GM18873 (cell line): ENCODE measurements at regions not wholly inside any gene's neighbourhood (a gene's known extent, or its start where the extent isn't known, plus 50 kb on each side); places are given as distances from the start of the nearest gene placed in this dataset.
"Not testable (repeated sequence)": the region's sequence is repeated elsewhere in the genome, so short reads cannot be mapped to it uniquely, and the experiment has no call there.

Experiments
- ATAC-seq: cut with Tn5 transposase; IDR thresholded peaks from one replicate; pipeline ENCODE4 v1.9.1; 2021; ENCODE audit warnings: mild to moderate bottlenecking, moderate library complexity, moderate number of reproducible peaks; ENCODE audit not compliant: unreplicated experiment, low FRiP score

GRCh38 chr13:60214213-60215055 is 50.7 kb upstream of the DIAPH3 start:
- no peak for ATAC-seq

DNA sequence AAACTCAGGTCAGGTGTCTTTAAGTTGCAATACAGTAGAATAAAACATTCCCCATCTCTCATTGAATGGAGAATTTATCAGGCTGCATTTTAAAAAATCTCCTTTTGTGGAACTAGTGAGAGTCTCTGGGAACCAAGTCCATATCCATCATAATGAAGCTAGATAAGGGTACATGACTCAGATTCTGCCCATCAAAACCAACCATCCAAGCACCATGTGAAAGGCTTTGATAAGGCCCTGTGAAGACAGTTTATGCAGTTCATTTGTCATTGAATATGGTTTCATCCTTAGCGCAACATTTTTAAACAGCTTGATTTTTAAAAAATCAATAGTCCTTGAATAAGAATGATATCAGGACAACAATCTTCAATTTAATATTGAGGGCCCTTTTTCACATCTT is 56.3 kb upstream of the DIAPH3 start:
- no peak for ATAC-seq

DNA sequence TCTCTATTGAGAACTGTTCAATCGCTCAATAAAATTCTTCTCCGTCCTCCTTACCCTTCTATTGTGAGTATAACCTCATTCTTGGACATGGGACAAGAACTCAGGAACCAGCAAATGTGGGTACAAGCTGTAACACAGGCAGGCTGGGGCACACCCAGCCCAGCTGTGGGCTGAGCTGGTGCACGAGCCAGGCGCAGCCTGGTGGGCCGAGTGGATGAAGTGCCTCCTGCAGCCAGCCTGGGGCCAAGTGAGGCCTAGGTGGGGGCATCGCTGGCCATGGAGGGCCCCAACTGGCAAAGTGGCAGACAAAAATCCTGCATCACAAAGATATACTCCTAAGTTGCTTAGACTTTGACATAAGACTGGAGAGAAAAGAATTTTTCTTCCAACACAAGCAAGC is 57.9 kb upstream of the DIAPH3 start:
- ATAC-seq: no peak

DNA sequence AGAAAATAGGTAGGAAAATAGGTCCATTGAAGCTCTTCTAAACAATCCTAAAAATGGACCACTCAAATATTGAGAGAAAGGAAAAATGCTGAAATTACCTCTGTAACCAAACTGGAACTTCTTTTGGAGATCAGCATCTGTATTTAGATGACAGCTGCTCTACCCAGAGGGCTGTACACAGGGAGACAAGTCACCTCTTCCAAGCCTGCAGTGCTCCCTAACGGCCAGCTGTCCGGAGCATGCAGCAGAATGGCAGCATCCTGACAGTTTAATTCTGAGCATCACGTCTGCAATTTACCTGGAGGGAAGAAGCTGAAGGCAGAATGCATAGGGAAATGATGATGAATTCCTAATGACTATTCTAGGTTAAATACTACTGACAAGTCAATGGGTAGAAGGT is 62.8 kb upstream of the DIAPH3 start:
- no peak for ATAC-seq

- ATAC-seq: no peak
Observed at GRCh38 chr13:60227158-60227557, 63.4 kb upstream of the DIAPH3 start.

DNA sequence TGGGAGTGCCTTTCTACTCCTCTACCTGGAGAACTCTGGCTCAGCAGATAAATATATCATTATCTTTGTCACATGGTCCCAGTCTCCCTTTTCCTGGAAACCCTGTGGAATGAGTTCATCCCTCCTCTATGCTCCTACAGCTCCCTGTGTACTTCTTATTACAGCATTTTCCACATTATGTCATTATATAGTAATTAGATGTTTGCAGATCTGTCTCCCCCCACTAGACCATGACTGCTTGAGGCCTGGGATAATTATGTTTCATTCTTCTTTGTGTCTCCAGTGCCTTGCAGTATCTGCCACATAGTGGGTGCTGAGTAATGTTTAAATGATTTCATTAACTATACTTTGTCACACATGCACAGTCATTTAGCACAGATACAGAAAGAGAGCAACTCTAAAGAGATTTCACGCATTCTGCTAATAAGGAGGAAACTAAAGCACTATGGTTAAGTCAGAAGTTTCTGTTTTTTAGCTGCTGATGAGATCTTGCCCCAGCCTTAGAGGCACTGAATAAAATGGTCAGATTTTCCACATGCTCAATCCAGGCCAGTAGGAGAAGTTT is 66.1 kb upstream of the DIAPH3 start:
- no peak for ATAC-seq

GRCh38 chr13:60230593-60230992 is 66.9 kb upstream of the DIAPH3 start:
- peak; percentile 55 for ATAC-seq

DNA sequence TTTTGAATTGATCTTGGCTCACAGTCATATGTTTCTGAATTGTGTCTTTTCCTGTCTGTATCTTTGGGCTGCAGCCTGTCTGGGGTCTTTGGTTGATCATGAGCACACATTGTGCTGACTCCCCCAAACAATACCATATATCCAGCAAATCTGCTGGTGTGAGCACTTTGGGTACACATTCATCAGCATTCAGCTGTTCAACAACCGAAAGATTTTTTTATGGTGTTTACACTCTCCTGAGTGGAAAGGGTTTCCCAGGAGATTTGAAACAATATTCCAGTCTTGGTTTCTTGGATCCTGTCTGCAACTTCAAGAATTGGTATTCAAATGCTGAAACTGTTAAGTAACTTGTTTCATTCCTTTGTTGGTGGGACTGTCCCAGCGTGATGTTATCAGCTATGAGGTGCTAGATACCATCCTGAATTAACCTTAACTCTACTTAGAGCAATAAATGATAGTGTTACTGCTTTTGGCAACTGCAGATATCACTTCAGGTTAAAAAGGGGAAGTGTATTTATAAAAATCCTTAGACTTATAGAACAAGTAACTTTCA is 78.4 kb upstream of the DIAPH3 start:
- ATAC-seq: no peak

- no peak for ATAC-seq
Observed at GRCh38 chr13:60244381-60244780, 80.7 kb upstream of the DIAPH3 start.

DNA sequence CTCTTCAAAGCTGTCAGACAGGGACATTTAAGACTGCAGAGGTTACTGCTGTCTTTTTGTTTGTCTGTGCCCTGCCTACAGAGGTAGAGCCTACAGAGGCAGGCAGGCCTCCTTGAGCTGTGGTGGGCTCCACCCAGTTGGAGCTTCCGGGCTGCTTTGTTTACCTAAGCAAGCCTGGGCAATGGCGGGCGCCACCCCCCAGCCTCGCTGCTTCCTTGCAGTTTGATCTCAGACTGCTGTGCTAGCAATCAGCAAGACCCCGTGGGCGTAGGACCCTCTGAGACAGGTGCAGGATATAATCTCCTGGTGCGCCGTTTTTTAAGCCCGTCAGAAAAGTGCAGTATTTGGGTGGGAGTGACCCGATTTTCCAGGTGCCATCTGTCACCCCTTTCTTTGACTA is 87.7 kb upstream of the DIAPH3 start:
- ATAC-seq: not testable (repeated sequence)

GRCh38 chr13:60258349-60258748 is 94.6 kb upstream of the DIAPH3 start:
- ATAC-seq: no peak

DNA sequence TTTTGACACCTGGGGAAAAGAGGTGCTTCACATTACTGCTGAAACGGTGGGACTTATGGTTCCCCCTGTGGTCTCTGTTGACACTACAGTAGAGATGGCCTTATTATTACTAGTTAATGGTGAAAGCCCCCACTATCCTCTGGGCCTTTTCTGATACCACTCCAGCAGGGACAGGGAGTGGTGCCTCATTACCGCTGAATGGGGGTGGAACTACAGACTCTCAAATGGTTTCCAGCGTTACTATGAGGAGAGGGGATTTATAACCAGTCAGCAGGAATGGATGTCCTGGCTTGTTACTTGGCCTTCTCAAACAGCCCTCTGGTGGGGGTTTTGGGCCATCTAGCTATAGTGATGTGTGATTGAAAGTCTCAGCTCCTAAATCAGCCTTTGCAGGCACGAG is 96.7 kb upstream of the DIAPH3 start:
- ATAC-seq: no peak

DNA sequence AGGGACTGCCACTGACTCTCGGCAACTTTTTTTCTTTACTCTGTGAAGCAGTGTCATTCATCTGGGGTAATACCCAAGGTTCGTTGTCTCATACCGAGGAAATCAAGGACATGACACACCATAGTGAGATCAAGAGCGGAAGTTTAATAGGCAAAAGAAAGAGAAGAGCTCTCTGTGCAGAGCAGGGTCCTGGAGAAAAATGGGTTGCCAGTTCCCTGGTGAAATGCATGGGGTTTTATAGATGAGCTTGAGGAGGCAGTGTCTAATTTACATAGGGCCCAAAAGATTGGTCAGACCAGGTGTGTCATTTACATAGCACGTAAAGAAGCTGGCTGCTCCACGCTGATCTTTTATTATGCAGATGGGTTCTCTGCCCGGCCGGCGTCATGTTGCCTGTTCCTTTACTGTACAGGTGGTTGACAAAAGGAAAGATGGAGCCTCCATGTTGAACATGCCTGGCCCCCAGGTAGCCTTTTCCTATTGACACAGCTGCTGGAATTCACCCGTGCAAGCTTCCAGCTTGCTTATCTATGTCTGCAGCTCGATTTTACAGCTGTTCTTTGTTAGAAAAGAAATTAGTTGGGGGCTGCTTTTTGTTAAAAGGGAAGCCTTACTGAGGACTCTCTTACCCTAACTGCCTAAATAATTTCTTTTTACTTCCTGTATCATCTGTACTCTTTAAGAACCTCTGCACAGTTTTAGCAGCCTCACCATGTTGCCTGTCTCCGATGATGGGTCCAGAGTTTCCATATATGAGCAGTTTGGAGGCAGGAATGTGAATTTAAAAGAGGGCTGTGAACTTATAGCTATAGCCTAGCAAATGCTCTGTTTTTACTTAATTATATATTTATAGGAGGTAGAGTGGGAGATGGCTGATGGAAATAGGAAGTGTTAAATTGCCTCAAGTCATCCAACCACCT is 98.0 kb upstream of the DIAPH3 start:
- ATAC-seq: no peak

GRCh38 chr13:60265566-60265965 is 101.8 kb upstream of the DIAPH3 start:
- ATAC-seq: no peak

DNA sequence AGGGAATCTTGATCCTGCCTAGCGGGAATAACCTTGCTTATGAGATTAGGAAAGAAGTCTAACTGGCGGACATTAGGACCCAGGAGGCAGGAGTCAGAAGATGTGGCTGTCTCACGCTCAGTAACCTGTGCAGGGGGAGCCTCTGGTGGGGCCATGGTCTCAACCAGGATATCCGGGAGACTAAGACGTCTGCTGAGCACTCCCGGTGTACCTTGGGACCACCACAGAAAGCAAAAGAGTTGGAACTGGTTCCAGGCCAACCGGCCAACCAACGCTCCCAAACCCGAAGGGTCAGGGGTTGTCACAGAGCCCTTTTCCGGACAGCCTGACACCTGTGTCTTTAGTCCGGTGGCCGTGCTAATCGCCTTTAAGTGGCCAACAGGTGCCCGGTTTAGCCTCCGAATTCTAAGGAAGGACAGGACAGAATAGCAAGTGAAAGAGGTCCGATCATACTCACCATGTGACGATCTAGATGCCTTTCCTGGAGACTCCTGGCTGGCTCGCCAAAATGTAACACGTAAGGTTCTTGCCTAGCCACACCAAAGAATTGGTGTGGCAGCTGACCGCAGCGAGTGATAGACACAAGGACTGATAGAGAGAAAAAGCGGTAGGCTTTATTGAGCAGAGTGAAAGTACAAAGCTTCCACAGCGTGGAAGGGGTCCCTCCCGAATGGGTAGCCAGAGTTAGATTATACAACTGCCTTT is 103.9 kb upstream of the DIAPH3 start:
- no peak for ATAC-seq

DNA sequence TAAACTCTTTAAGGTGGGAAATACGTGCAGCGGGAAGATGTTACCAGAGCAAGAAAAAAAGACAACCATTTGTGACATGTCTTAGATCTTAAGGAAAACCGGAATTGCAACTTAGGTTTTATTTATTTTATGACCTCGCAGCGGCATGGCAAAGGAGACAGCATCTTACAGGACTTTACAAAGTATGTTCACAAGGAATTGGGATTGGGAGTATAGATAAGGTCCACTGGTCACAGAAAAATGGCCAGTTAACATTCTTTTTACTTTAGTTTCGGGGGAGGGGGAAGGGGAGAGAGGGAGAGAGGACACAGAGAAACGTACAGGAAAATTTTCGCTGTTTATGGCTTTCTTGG is 104.5 kb upstream of the DIAPH3 start:
- no peak for ATAC-seq

GRCh38 chr13:60273971-60274527 is 110.3 kb upstream of the DIAPH3 start:
- no peak for ATAC-seq

DNA sequence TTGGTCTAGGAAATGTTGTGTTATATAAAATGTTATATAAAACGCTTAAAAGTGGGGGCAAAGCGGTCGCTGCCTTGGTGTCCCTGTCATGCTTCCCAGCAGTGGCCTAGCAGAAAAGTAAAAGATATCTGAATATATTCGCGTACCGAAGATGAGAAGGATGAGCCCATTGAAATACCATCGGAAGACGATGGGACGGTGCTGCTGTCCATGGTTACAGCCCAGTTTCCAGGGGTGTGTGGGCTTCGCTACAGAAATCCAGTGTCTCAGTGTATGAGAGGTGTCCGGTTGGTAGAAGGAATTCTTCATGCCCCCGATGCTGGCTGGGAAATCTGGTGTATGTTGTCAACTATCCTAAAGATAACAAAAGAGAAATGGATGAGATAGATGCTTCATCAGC is 110.9 kb upstream of the DIAPH3 start:
- ATAC-seq: no peak

DNA sequence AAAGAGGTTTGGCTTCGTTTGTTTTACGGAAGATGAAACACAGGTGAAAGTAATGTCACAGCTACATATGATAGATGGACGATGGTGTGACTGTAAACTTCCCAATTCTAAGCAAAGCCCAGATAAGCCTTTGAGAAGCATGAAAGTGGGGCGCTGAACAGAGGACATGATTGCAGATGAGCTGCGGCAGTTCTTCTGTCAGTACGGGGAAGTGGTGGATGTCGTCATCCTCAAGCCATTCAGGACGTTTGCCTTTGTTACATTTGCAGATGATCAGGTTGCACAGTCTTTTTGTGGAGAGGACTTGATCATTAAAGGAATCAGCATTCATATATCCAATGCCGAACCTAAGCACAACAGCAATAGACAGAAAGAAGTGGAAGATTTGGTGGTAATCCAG is 111.5 kb upstream of the DIAPH3 start:
- ATAC-seq: no peak

DNA sequence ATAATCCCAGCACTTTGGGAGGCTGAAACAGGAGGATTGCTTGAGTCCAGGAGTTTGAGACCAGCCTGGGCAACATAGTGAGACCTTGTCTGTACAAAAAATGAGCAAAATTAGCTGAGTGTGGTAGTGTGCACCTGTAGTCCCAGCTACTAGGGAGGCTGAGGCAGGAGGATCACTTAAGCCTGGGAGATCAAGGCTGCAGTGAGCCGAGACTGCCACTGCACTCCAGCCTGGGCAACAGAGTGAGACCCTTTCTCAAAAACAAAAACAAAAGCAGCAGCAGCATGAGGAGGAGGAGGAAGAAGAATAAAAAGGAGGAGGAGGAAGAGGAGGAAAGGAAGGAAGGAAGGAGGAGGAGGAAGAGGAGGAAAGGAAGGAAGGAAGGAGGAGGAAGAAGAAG is 116.5 kb upstream of the TDRD3 start:
- not testable (repeated sequence) for ATAC-seq
